SW480 (cell line): ENCODE measurements at regions not wholly inside any gene's neighbourhood (a gene's known extent, or its start where the extent isn't known, plus 50 kb on each side); places are given as distances from the start of the nearest gene placed in this dataset.
"Not testable (repeated sequence)": the region's sequence is repeated elsewhere in the genome, so short reads cannot be mapped to it uniquely, and the experiment has no call there.

ENCODE experiments used
- DNase-seq: peaks from one replicate; pipeline ENCODE4 v3.0.0-alpha.2; 2016; ENCODE audit warnings: low spot score

- DNase-seq, result not testable (repeated sequence)
These were observed 346.6 kb downstream of the KLF13 start for GRCh38 chr15:31673263-31673662.

DNA sequence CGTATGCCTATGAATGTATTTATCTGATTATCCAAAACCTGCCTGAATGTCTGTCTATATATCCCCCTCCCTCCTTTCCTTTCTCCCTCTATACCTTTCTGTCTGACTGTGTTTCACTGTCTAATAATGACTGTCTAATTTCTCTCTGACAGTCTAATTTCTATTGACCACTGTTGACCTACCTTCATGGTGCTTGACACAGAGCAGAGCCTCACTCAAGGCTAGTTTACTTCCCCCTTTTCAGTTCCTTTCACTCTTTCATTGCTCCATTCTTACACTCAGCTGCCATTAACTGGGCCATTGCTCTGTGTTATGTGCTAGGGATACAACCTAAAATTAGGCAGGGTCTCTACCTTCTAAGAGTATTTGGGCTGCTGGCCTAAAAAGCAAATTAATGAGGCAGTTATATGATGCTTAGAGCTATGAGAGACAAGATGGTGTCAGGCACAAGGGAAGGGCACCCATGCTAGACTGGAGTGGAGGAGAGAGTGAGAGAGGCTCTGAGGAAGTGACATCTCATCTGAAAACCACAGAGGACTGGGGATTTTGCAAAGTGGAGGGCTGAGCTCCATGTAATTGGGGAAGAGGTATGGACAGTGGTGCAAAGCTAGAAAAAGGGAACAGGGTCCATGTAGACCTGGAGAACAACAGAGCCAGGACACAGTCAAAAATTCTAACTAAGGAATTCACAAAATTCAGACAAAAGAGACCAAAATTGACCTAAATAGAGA lies 348.6 kb upstream of the CHRNA7 start:
- DNase-seq, result not testable (repeated sequence)

DNA sequence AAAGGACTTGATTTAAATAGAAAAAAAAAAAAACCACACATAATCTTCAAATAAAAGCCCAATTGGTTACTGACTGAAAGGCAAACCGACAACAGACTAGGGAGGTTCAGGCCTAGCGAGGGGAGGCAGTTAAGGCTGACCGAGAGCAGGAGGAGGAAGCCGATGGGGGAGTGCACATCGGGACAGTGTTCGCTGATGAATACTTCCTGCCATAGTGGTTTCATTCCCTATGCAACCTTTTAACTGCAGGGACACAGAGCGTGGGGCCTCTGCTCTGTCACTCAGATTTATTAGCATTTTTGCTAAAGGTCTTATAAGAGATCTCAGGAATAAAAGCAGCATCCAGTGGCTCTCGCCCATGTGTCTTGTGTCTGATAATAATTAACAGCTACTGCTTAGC lies 343.2 kb upstream of the CHRNA7 start:
- DNase-seq, result not testable (repeated sequence)

GRCh38 chr15:31696509-31696908 lies 333.8 kb upstream of the CHRNA7 start:
- DNase-seq, result not testable (repeated sequence)

GRCh38 chr15:31705076-31705678 lies 325.1 kb upstream of the CHRNA7 start:
- not testable (repeated sequence) for DNase-seq

DNA sequence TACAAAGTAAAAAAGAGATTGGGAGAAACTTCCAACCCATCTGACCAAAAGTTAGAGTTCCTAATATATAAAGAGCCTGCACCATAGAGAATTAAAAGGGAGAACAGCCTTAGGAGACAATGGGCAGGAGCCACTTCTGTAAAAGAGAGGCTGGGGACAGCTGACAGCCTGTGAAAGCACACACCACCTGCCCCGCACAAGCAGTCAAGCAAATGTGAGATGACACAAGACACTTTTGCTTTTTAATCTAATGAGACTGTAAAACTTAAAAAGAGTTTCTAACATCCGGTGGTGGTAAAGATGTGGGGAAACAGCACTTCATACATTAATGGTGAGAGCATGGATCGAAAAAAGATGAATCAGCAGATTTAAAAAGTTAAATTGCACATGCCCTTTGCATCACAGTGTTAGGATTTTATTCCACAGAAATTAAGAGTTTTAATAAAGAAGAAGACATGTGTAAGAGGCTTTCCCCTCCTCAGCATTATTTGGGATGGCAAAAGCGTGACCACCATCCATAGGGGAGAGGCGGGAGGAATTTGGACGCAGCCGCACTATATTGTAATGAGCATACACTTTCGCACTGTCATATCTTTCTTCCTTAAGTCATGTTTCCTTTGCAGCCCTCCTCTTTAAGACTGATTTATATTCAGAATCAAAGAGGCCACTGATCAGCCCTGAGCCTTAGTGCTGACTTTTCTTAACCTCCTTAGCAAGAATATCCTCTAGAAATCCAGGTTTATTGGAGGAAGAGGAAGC lies 322.2 kb upstream of the CHRNA7 start:
- not testable (repeated sequence) for DNase-seq

GRCh38 chr15:31708703-31709327 lies 321.5 kb upstream of the CHRNA7 start:
- not testable (repeated sequence) for DNase-seq

GRCh38 chr15:31709479-31709878 lies 320.8 kb upstream of the CHRNA7 start:
- not testable (repeated sequence) for DNase-seq

DNA sequence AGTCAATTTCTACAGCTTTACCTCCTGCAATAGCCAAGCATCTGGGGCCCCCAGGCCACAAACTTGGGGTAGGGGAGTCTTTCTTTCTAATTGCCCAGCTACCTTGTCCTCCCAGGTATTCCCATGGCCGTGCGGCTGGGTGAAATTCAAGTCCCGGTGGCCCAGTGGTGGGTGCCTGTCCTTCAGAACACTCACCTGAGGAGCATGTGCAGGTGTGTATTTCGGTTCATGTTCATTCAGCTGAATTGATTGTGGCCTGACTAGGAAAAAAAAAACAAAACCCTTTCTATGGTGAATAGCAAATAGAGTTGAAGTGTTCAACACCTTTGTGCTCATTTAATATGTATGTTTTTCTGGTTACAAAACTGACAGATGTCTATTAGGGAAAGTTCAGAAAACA lies 319.5 kb upstream of the CHRNA7 start:
- DNase-seq, result not testable (repeated sequence)

GRCh38 chr15:31715208-31715607 lies 315.1 kb upstream of the CHRNA7 start:
- not testable (repeated sequence) for DNase-seq

DNA sequence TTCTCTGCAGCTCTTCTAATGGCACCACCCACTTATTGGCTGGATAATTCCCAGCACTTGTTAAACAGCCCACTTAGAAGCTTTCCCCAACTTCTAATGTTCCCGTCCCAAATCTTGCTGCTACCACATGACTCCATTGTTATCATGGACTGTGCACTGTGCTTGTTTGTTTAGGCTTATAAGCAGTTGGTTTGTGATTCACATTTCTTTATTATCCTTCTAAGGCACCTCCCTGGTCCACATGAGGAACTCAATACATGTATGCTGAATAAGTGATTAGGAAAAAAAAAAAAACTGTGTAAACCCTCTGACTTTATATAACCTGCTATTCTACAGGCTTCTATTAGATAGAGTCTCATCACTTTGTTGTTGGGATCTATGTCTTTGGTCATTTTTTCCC lies 311.7 kb upstream of the CHRNA7 start:
- not testable (repeated sequence) for DNase-seq

GRCh38 chr15:31719396-31720022 lies 310.8 kb upstream of the CHRNA7 start:
- not testable (repeated sequence) for DNase-seq

GRCh38 chr15:31723019-31723418 lies 307.3 kb upstream of the CHRNA7 start:
- DNase-seq, result not testable (repeated sequence)

- not testable (repeated sequence) for DNase-seq
These were observed 305.4 kb upstream of the CHRNA7 start for GRCh38 chr15:31724903-31725302.

DNA sequence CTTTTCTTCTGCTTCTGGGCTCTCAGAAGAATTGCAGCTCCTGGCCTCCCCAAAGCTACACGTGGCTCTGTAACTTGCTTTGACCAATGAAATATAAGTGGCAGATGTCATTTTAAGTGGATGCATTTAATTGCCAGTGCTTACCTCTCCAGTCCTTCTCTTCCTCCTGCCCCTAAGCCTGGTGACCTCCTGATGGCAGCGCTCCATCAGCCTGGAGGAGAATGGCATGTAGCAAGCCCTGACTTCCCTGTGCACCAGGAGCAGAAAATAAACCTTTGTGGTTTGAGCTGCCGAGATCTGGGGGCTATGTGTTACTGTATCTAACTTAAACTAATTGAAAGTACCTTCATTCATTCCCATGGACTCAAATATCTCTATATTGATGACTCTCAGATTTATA lies 304.7 kb upstream of the CHRNA7 start:
- DNase-seq, result not testable (repeated sequence)

DNA sequence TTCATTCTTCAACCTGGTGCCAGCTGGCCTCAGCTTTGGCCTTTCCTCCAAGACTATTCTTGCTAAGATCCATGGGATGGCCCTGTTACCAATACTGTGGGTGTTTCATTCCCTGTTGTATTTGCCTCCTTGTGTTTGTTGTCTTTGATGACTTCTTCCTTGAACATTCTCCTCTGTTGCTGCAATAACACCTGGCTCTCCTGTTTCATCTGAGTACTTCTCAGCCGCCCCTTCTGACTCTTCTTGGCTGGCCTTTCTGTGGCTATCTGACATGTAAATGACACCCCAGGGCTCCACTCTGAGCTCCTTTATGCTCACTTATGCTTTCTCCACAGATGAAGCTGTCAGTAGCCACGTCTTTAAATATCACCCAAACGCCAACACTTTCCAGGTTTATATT lies 302.7 kb upstream of the CHRNA7 start:
- no peak for DNase-seq

DNA sequence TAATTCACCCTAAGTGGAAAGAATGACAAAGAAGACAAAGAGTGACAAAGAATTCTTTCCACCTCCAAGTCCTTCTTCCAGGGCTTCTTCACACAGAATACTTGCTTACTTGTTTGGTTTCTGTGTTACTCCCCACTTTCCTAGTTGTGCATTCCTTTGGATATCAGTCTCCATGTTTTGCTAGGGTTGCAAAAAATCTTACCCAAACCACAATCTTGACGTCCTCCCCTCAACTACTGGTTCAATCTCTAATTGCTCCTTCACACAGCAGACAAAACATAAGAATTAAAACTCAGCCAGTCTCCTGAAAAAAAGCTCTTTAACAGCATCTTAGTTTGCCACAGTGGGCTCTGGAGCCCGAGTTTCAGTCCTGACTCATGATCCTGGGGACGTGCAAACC lies 297.6 kb upstream of the CHRNA7 start:
- DNase-seq, result no peak

GRCh38 chr15:31733424-31733823 lies 296.9 kb upstream of the CHRNA7 start:
- no peak for DNase-seq

- no peak for DNase-seq
These were observed 290.1 kb upstream of the CHRNA7 start for GRCh38 chr15:31740203-31740602.

GRCh38 chr15:31745841-31746240 lies 284.5 kb upstream of the CHRNA7 start:
- DNase-seq, result no peak

GRCh38 chr15:31752065-31752762 lies 278.1 kb upstream of the CHRNA7 start:
- peak; percentile 11 for DNase-seq
